ENCODE measurements at regions not wholly inside any gene's neighbourhood (a gene's known extent, or its start where the extent isn't known, plus 50 kb on each side); places are given as distances from the start of the nearest gene placed in this dataset.

GRCh38 chr4:123898946-123899666, 502.5 kb downstream of the SPRY1 start:
- H3K27ac ChIP-seq (ENCODE audit: low read depth, low read length, poor library complexity, severe bottlenecking), result no peak overlapping the region
- no peaks in the 10 kb centered on the region for H4K20me1 ChIP-seq (ENCODE audit: insufficient read depth, low read length)
- H3K36me3 ChIP-seq (ENCODE audit: insufficient read depth, low read length), result no peaks in the 10 kb centered on the region
- DNase-seq (ENCODE audit: low spot score), result no peak
- no peak for TF ChIP-seq CTCF (conservative IDR thresholded peaks at IDR 0.05; ENCODE audit: low read length)
- TF ChIP-seq EZH2phosphoT487 (IDR thresholded peaks at IDR 0.05; ENCODE audit: borderline replicate concordance, low read depth, low read length), result no peak
- ChIA-PET CTCF (ENCODE audit: unreplicated experiment) (no interaction called here), POLR2A (interaction anchor here (0.5 to 0.8 kb wide), 2 partner anchors 18 to 31 kb away, joined by 3 to 4 read pairs; no protein-coding TSS in a partner anchor)
- H3K4me1 ChIP-seq (ENCODE audit: insufficient read depth, low read length, poor library complexity, severe bottlenecking), result no peaks in the 10 kb centered on the region
- H3K4me3 ChIP-seq (ENCODE audit: low read depth, low read length, poor library complexity, severe bottlenecking), result no peak overlapping the region
- no peaks in the 10 kb centered on the region for H3K79me2 ChIP-seq (ENCODE audit: insufficient read depth, low read depth, low read length)
- intact Hi-C loops (cut with micrococcal nuclease; ENCODE audit: unreplicated experiment), result no loop called here
- BruUV-seq (replicated peaks), result no TSS peak
- H3K9me3 ChIP-seq (ENCODE audit: low read length), result no peaks in the 10 kb centered on the region
- H3K9me2 ChIP-seq (ENCODE audit: insufficient read depth, low read length), result no peaks in the 10 kb centered on the region
- H3K4me2 ChIP-seq (ENCODE audit: low read length), result no peak overlapping the region
- H2AFZ ChIP-seq (ENCODE audit: low read length), result no peak overlapping the region

- ChIA-PET POLR2A (no interaction called here), CTCF (ENCODE audit: unreplicated experiment) (no interaction called here)
- H3K9me2 ChIP-seq (ENCODE audit: insufficient read depth, low read length), result no peaks in the 10 kb centered on the region
- no peak overlapping the region for H3K4me2 ChIP-seq (ENCODE audit: low read length)
- no peak overlapping the region for H3K27ac ChIP-seq (ENCODE audit: low read depth, low read length, poor library complexity, severe bottlenecking)
- TF ChIP-seq EZH2phosphoT487 (IDR thresholded peaks at IDR 0.05; ENCODE audit: borderline replicate concordance, low read depth, low read length), result no peak
- BruUV-seq (replicated peaks), result no TSS peak
- no peak for DNase-seq (ENCODE audit: low spot score)
- H3K36me3 ChIP-seq (ENCODE audit: insufficient read depth, low read length), result no peaks in the 10 kb centered on the region
- no peak overlapping the region for H3K4me3 ChIP-seq (ENCODE audit: low read depth, low read length, poor library complexity, severe bottlenecking)
- no peaks in the 10 kb centered on the region for H3K9me3 ChIP-seq (ENCODE audit: low read length)
- no peaks in the 10 kb centered on the region for H4K20me1 ChIP-seq (ENCODE audit: insufficient read depth, low read length)
- no peak overlapping the region for H2AFZ ChIP-seq (ENCODE audit: low read length)
- no peaks in the 10 kb centered on the region for H3K79me2 ChIP-seq (ENCODE audit: insufficient read depth, low read depth, low read length)
- intact Hi-C loops (cut with micrococcal nuclease; ENCODE audit: unreplicated experiment), result no loop called here
- H3K4me1 ChIP-seq (ENCODE audit: insufficient read depth, low read length, poor library complexity, severe bottlenecking), result no peaks in the 10 kb centered on the region
Measured at GRCh38 chr4:123904882-123905281, 508.3 kb downstream of the SPRY1 start.

GRCh38 chr4:123913598-123913997, 517.0 kb downstream of the SPRY1 start:
- H2AFZ ChIP-seq (ENCODE audit: low read length), result no peak overlapping the region
- no peaks in the 10 kb centered on the region for H3K9me2 ChIP-seq (ENCODE audit: insufficient read depth, low read length)
- no peaks in the 10 kb centered on the region for H3K79me2 ChIP-seq (ENCODE audit: insufficient read depth, low read depth, low read length)
- TF ChIP-seq EZH2phosphoT487 (IDR thresholded peaks at IDR 0.05; ENCODE audit: borderline replicate concordance, low read depth, low read length), result no peak
- no peaks in the 10 kb centered on the region for H3K36me3 ChIP-seq (ENCODE audit: insufficient read depth, low read length)
- no peaks in the 10 kb centered on the region for H3K4me1 ChIP-seq (ENCODE audit: insufficient read depth, low read length, poor library complexity, severe bottlenecking)
- intact Hi-C loops (cut with micrococcal nuclease; ENCODE audit: unreplicated experiment), result no loop called here
- no peak overlapping the region for H3K4me2 ChIP-seq (ENCODE audit: low read length)
- H3K27ac ChIP-seq (ENCODE audit: low read depth, low read length, poor library complexity, severe bottlenecking), result no peak overlapping the region
- no peaks in the 10 kb centered on the region for H4K20me1 ChIP-seq (ENCODE audit: insufficient read depth, low read length)
- no peak overlapping the region for H3K4me3 ChIP-seq (ENCODE audit: low read depth, low read length, poor library complexity, severe bottlenecking)
- no peak for DNase-seq (ENCODE audit: low spot score)
- CTCF ChIA-PET (ENCODE audit: unreplicated experiment), result no interaction called here
- no peaks in the 10 kb centered on the region for H3K9me3 ChIP-seq (ENCODE audit: low read length)
- BruUV-seq (replicated peaks), result no TSS peak
- POLR2A ChIA-PET, result interaction anchor here (0.7 kb wide), 2 partner anchors 37 to 1806 kb away, joined by 3 read pairs; no protein-coding TSS in a partner anchor

All from OCI-LY7 (cell line).